H9 (cell line): ENCODE measurements at regions not wholly inside any gene's neighbourhood (a gene's known extent, or its start where the extent isn't known, plus 50 kb on each side); places are given as distances from the start of the nearest gene placed in this dataset.

ENCODE experiments used
- DNase-seq: peaks from one replicate; pipeline ENCODE4 v3.0.0-alpha.2; 2017
- H2AFZ ChIP-seq: one replicate; pipeline ENCODE4 v1.6.1; 2013; ENCODE audit warnings: mild to moderate bottlenecking, low read length, control low read depth, moderate library complexity
- H2AK5ac ChIP-seq: 2 replicates; pipeline ENCODE4 v1.6.1; 2013; ENCODE audit warnings: low read length, control low read depth, mixed read lengths; ENCODE audit not compliant: insufficient read length
- H2BK120ac ChIP-seq: one replicate; pipeline ENCODE4 v1.6.1; 2013; ENCODE audit warnings: low read depth, mild to moderate bottlenecking, low read length, control low read depth, inconsistent platforms; ENCODE audit not compliant: poor library complexity, severe bottlenecking
- H2BK12ac ChIP-seq: 2 replicates; pipeline ENCODE4 v1.6.1; 2013; ENCODE audit warnings: low read length, control low read depth, mixed read lengths, low read depth; ENCODE audit not compliant: insufficient read length
- H2BK15ac ChIP-seq: 2 replicates; pipeline ENCODE4 v1.6.1; 2013; ENCODE audit warnings: low read depth, low read length, control low read depth
- H2BK20ac ChIP-seq: one replicate; pipeline ENCODE4 v1.6.1; 2013; ENCODE audit warnings: low read depth, mild to moderate bottlenecking, low read length, control low read depth, inconsistent platforms; ENCODE audit not compliant: poor library complexity, severe bottlenecking
- H2BK5ac ChIP-seq: 2 replicates; pipeline ENCODE4 v1.6.1; 2013; ENCODE audit warnings: low read length, control low read depth, mixed read lengths; ENCODE audit not compliant: insufficient read length
- H3K14ac ChIP-seq: 2 replicates; pipeline ENCODE4 v1.6.1; 2013; ENCODE audit warnings: low read length, control low read depth; ENCODE audit not compliant: insufficient read depth
- H3K18ac ChIP-seq: 2 replicates; pipeline ENCODE4 v1.6.1; 2013; ENCODE audit warnings: low read depth, mild to moderate bottlenecking, mixed read lengths, low read length, control low read depth; ENCODE audit not compliant: insufficient read length
- H3K23ac ChIP-seq: 2 replicates; pipeline ENCODE4 v1.6.1; 2013; ENCODE audit warnings: low read length, control low read depth, mixed read lengths, low read depth; ENCODE audit not compliant: insufficient read length
- H3K23me2 ChIP-seq: 2 replicates; pipeline ENCODE4 v1.6.1; 2013; ENCODE audit warnings: low read depth, mild to moderate bottlenecking, mixed read lengths, low read length, control low read depth; ENCODE audit not compliant: insufficient read length, poor library complexity, severe bottlenecking
- H3K27ac ChIP-seq: 2 replicates; pipeline ENCODE4 v1.5.1; 2013; ENCODE audit warnings: low read length, control low read depth, mixed read lengths, low read depth; ENCODE audit not compliant: insufficient read length
- H3K27me3 ChIP-seq: 2 replicates; pipeline ENCODE4 v1.6.1; 2013; ENCODE audit warnings: low read length, control low read depth, inconsistent platforms; ENCODE audit not compliant: insufficient read depth
- H3K4ac ChIP-seq: 2 replicates; pipeline ENCODE4 v1.6.1; 2013; ENCODE audit warnings: low read depth, mild to moderate bottlenecking, control low read depth, inconsistent platforms, low read length, moderate library complexity
- H3K4me1 ChIP-seq: 2 replicates; pipeline ENCODE4 v1.6.1; 2013; ENCODE audit warnings: low read length, control low read depth, inconsistent platforms; ENCODE audit not compliant: insufficient read depth
- H3K4me2 ChIP-seq: 2 replicates; pipeline ENCODE4 v1.6.1; 2013; ENCODE audit warnings: low read length, control low read depth, mixed read lengths; ENCODE audit not compliant: insufficient read length, insufficient read depth
- H3K56ac ChIP-seq: 2 replicates; pipeline ENCODE4 v1.6.1; 2013; ENCODE audit warnings: low read depth, mild to moderate bottlenecking, mixed read lengths, low read length, control low read depth; ENCODE audit not compliant: insufficient read length
- H3K79me1 ChIP-seq: 2 replicates; pipeline ENCODE4 v1.6.1; 2013; ENCODE audit warnings: low read depth, mild to moderate bottlenecking, moderate library complexity, low read length, control low read depth, inconsistent platforms; ENCODE audit not compliant: insufficient read depth, poor library complexity, severe bottlenecking
- H3K79me2 ChIP-seq: 2 replicates; pipeline ENCODE4 v1.6.1; 2013; ENCODE audit warnings: low read length, control low read depth, inconsistent platforms; ENCODE audit not compliant: insufficient read depth
- H3K9ac ChIP-seq: 2 replicates; pipeline ENCODE4 v1.6.1; 2013; ENCODE audit warnings: low read length, control low read depth, mixed read lengths; ENCODE audit not compliant: insufficient read length; ENCODE audit errors: extremely low read depth
- H3K9me3 ChIP-seq: one replicate; pipeline ENCODE4 v1.6.1; 2013; ENCODE audit warnings: low read depth, low read length, inconsistent platforms; ENCODE audit not compliant: control insufficient read depth
- H3T11ph ChIP-seq: one replicate; pipeline ENCODE4 v1.6.1; 2013; ENCODE audit warnings: mild to moderate bottlenecking, low read length, control low read depth, inconsistent platforms
- H4K20me1 ChIP-seq: one replicate; pipeline ENCODE4 v1.6.1; 2013; ENCODE audit not compliant: control insufficient read depth, insufficient read length, insufficient read depth
- H4K5ac ChIP-seq: 2 replicates; pipeline ENCODE4 v1.6.1; 2013; ENCODE audit warnings: low read depth, mild to moderate bottlenecking, mixed read lengths, low read length, control low read depth; ENCODE audit not compliant: insufficient read length
- H4K8ac ChIP-seq: replicated peaks from 2 replicates; pipeline ENCODE4 v1.6.1; 2013; ENCODE audit warnings: low read length, control low read depth, mixed read lengths, low read depth; ENCODE audit not compliant: insufficient read length
- H4K91ac ChIP-seq: 2 replicates; pipeline ENCODE4 v1.6.1; 2013; ENCODE audit warnings: low read depth, mild to moderate bottlenecking, moderate library complexity, mixed read lengths, low read length, control low read depth; ENCODE audit not compliant: insufficient read length
- H3K27ac Mint-ChIP-seq, 3 experiments: 2 replicates in 2 of 3; 3 replicates in 1 of 3; pipeline ENCODE4 v1.8.0; 2020 to 2021; ENCODE audit warnings: mixed read lengths in 3 of 3, mild to moderate bottlenecking in 1 of 3, moderate library complexity in 1 of 3
- H3K27me3 Mint-ChIP-seq: 2 replicates; pipeline ENCODE4 v1.8.0; 2021; ENCODE audit warnings: low read depth, mild to moderate bottlenecking, moderate library complexity, mixed read lengths
- H3K36me3 Mint-ChIP-seq, 3 experiments: 2 replicates in 2 of 3; 3 replicates in 1 of 3; pipeline ENCODE4 v1.8.0; 2020 to 2021; ENCODE audit warnings: low read depth in 3 of 3, mixed read lengths in 3 of 3; ENCODE audit not compliant: insufficient read depth in 1 of 3
- H3K4me1 Mint-ChIP-seq, 2 experiments: 2 replicates each; pipeline ENCODE4 v1.8.0; 2020; ENCODE audit warnings: mixed read lengths in 2 of 2
- H3K4me3 Mint-ChIP-seq, 2 experiments: 2 replicates in 1 of 2; 3 replicates in 1 of 2; pipeline ENCODE4 v1.8.0; 2020 to 2021; ENCODE audit warnings: mild to moderate bottlenecking in 2 of 2, mixed read lengths in 2 of 2, moderate library complexity in 1 of 2
- H3K9me3 Mint-ChIP-seq, 2 experiments: 2 replicates in 1 of 2; 3 replicates in 1 of 2; pipeline ENCODE4 v1.8.0; 2020; ENCODE audit warnings: mild to moderate bottlenecking in 2 of 2, mixed read lengths in 2 of 2, moderate library complexity in 1 of 2
- CTCF ChIP-seq: fragments of 200-600 bp; sonication (generic); conservative IDR thresholded peaks from 3 replicates; pipeline ENCODE4 v1.8.0; 2021; ENCODE audit warnings: antibody characterized with exemption, mild to moderate bottlenecking
- WGBS: extraction: QIAGEN DNeasy Blood & Tissue Kit; methylation state at CpG from one replicate; pipeline ENCODE4 v1.1.7; 2013; ENCODE audit warnings: missing lambda C conversion rate, low lambda C conversion rate, mixed read lengths; ENCODE audit not compliant: insufficient read length; ENCODE audit errors: extremely low coverage; 5-methylcytosine and 5-hydroxymethylcytosine counted together

GRCh38 chr17:55624772-55625433 lies 97.8 kb downstream of the TMEM100 start:
- H3K23me2 ChIP-seq = no peaks in the 10 kb centered on the region
- Mint-ChIP-seq H3K4me1 (peaks cover 0 to 2% of the 10 kb centered on the region in 2 experiments; a peak in 1 of 4 replicates), H3K9me3 (peaks cover 2 to 5% of the 10 kb centered on the region in 2 experiments; a peak in 4 of 5 replicates), H3K27me3 (peaks cover 1% of the 10 kb centered on the region; the same call in 1 of the 2 replicates), H3K27ac (no peak overlapping the region), H3K4me3 (no peak overlapping the region), H3K36me3 (peaks cover 0 to 5% (median 2%) of the 10 kb centered on the region in 3 experiments; a peak in 3 of 7 replicates)
- H2AFZ ChIP-seq = no peak overlapping the region
- no peak overlapping the region for H3K14ac ChIP-seq
- no peak overlapping the region for H3K18ac ChIP-seq
- no peaks in the 10 kb centered on the region for H3K79me2 ChIP-seq
- H3K79me1 ChIP-seq = no peaks in the 10 kb centered on the region
- no peak for DNase-seq
- H3K4ac ChIP-seq = no peak overlapping the region
- H3K4me1 ChIP-seq = peaks cover 2% of the 10 kb centered on the region; the same call in 1 of the 2 replicates
- H3K9me3 ChIP-seq = no peaks in the 10 kb centered on the region
- H2BK5ac ChIP-seq = no peak overlapping the region
- H3K23ac ChIP-seq = no peak overlapping the region
- no peak overlapping the region for H3K9ac ChIP-seq
- H4K20me1 ChIP-seq = no peaks in the 10 kb centered on the region
- no peak for TF ChIP-seq CTCF
- H3K56ac ChIP-seq = no peak overlapping the region
- no peak overlapping the region for H4K8ac ChIP-seq
- no CpG with 5 or more reads among the region's 3 CpGs for WGBS
- H4K91ac ChIP-seq = no peak overlapping the region
- H3K27me3 ChIP-seq = no peaks in the 10 kb centered on the region
- H3K27ac ChIP-seq = no peak overlapping the region
- H4K5ac ChIP-seq = no peak overlapping the region
- H3T11ph ChIP-seq = no peak overlapping the region
- no peak overlapping the region for H2BK20ac ChIP-seq
- H2BK120ac ChIP-seq = no peak overlapping the region
- H3K4me2 ChIP-seq = no peak overlapping the region
- H2AK5ac ChIP-seq = no peak overlapping the region
- H2BK12ac ChIP-seq = no peak overlapping the region
- no peak overlapping the region for H2BK15ac ChIP-seq
